GM19035 (cell line): ENCODE measurements at regions not wholly inside any gene's neighbourhood (a gene's known extent, or its start where the extent isn't known, plus 50 kb on each side); places are given as distances from the start of the nearest gene placed in this dataset.

Experiments
- ATAC-seq: cut with Tn5 transposase; IDR thresholded peaks from one replicate; pipeline ENCODE4 v1.9.1; 2021; ENCODE audit not compliant: unreplicated experiment

DNA sequence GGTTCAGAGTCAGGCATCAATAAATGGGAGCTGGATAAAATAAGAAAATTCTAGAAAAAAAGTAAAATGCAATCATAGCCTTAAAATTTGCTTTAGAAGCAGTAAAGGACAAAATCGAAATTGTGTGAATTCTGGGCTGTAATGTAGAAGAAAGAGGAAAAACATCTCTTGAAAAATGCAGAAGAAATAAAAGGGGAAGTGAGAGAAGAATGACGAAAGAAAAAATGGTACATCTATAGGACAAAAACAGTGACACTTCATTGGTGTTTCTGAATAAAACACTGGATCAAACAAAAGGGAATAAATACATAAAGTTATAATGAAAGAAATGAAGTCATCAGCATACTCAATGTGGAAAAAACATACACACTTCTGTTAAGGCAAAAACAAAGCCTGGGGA lies 642.3 kb downstream of the ACTL7B start:
- ATAC-seq: no peak

DNA sequence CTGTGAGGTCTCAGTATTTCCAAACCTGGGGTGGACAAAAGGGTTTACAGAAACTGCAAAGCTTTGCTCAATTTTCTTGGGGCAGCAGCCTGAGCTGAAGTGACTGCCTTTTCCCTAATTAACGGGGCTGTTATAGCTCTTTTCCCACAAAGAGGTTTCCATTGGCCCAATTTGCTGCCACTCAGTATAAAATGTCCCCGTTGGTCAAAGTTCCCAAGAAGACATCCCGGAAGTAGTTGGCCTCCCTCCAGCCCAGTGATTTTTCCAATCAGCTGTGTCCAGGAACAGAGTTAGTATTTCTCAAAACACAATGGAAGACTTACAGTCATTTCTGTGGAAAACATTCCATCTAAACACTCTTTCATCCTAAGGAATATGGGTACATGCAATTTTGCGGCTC lies 643.6 kb downstream of the ACTL7B start:
- no peak for ATAC-seq

DNA sequence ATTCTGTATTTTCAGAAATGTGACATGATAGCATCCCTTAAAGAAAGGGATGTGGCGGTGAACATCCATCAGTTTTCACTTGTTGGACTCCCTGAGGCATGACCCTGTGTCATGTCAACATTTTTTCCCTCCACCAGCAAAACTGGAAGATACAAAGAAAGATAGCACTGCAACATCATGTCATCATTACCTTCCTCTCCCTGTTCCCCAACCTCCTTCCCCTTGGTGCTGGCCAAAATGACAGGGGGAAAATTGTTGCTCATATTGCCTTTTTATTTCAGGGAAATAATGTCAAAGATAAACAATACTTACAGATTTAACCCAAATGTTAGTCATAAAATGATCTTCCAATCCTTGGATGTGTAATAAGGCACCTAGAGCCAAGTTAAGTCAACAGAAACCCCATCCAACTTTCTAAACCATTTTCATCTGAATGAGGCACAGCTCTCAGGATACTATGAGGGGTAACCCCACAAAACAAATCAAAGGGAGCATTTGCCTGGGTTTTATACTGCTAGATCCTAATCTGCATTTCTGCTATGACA lies 644.3 kb downstream of the ACTL7B start:
- ATAC-seq: no peak

DNA sequence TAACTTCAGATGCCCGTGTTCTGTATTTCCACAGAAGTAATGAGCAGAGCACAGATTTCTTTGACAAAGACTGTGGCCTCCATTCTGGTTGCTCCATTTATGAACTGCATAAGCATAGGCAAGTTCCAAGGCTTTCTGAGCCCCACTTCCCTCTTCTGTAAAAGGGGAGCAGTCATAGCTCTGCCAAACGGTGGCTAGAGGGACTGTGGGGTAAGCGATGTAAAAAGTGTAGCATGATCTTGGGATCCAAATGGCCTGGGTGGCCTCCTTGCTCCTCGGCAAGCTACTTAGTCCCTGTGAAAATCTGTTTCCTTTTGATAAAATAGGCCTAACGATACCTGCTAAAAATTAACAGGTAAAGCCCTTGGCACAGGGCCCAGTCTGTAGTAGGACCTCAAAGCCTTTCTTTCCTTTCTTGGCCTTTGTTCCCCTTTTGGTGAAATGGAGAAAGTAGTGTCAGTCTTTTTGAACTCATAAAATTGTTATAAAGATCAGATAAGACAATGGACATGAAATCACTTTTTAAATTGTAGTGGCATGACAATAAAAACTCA lies 646.6 kb downstream of the ACTL7B start:
- ATAC-seq: no peak

DNA sequence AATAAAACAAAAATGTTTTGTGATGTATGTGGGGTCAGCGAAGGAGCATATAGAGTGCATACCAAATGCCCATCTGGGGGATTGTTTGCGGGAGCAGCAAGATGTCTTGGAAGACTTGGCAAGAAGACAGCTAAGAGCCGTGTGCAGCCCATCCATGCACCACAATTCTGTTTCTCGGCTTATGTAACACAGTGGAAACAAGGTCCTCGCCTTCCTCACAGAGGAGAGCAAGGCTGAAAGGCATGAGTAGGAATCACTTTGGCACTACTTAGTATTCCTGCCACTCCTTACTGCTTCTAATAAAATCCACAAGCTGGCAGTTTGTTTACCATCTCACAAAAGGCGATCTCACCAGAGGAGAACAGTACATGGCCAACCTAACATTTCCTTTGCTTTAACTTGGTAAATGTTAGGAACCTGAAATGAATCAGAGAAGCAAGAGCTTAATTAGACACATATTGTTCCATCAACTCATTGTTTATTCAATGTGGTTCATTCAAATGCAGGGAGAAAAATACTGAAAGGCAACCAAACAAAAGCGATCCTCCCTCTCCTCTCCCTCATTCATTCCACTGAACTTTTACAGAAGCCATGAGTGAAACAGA lies 648.1 kb downstream of the ACTL7B start:
- no peak for ATAC-seq

DNA sequence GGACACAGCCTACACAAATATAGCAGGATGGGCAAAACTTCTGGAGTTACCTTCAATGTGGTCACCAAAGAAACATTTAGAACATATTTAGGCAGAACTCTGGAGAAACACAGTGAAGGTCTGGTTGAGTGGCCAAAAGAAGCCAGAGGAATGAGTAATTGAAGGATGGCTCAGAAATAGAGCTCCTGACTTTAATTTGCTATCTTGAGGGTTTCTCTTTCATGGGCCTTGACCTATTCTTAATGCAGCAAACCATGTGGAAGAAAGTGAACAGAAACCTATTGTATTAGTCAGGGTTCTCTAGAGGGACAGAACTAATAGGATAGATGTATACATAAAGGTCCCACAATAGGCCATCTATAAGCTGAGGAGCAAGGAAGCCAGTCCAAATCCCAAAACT lies 650.5 kb downstream of the ACTL7B start:
- no peak for ATAC-seq

DNA sequence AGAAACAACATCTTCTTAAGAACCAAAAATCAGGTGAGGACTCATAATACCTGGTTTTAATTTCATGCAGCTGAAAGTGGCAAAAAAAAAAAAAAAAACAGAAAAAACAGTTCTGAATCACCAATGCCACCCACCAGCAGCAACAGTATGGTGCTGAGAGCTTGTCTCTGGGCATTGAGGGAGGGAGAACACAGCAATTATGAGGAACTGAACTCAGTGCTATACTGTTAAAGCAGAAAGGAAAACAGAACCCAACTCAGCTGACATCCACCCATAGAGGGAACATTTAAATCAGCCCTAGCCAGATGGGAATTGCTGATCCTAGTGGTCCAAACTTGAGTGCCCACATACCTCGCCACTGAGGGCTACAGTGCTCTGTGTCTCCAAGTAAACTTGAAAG lies 657.9 kb downstream of the ACTL7B start:
- no peak for ATAC-seq

DNA sequence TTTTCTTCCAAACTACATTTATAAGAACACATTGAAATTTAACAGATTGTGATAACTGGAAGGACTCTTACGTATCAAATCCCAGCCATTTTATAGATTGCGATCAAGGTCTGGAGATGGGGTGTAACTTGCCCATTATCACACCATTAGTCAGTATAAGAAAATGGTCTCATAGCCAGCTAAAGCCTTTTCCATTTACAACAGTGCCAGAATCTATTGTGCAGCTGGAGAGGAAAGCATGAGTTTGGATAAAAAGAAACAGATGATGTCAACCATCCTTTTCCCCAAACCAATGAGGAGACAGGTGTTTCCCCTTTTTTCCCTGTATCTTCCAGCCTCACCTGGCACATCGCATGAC lies 658.8 kb downstream of the ACTL7B start:
- ATAC-seq: no peak

DNA sequence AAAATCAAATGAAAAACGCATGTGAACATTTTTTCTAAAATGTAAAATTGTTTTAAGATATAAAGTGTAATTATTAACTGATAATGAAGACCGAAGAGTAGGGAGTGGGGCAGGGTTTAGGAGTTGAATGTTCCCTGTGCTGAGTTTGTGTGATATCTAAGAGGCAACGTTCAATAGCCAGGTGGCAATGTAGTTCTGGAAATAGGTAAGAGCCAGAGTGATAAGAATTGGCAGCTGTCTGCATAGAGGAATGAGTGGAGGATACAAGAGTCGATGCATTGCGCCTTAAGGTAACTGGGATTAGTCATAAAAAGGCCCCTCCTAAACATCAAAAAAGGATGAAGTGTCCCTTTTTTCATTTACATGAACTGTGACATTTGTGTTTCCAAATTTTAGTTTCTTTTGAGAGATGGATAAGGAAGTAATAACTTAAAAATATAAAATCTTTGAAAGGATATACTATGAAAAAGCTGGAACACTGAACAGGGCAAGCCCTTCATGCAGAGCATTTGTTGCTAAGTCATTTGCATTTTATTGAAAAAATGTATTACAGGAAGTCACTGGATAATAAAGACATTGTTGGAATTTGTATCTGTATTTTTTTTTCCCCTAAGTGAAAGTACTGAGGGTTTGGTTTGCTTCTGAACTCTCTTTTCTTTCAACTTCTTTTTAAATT lies 659.3 kb downstream of the ACTL7B start:
- no peak for ATAC-seq

DNA sequence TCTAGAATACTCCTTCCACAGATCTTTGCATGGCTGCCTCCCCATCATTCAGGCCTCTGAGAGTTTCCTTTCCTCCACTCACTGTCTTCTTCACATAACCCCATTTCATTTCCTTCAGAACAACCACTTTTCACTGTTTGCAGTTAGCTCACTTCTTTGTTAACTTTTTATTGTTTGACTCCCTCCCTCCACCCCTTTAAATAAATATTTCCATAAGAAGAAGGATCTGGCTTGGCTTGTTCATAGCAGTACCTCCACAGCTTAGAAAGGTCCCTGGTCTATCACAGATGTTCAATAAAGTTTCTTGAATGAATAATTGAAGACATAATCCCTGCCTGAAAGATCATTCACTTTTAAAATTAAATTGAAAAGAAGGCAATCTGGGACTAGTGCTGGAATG lies 661.6 kb downstream of the ACTL7B start:
- ATAC-seq: no peak

DNA sequence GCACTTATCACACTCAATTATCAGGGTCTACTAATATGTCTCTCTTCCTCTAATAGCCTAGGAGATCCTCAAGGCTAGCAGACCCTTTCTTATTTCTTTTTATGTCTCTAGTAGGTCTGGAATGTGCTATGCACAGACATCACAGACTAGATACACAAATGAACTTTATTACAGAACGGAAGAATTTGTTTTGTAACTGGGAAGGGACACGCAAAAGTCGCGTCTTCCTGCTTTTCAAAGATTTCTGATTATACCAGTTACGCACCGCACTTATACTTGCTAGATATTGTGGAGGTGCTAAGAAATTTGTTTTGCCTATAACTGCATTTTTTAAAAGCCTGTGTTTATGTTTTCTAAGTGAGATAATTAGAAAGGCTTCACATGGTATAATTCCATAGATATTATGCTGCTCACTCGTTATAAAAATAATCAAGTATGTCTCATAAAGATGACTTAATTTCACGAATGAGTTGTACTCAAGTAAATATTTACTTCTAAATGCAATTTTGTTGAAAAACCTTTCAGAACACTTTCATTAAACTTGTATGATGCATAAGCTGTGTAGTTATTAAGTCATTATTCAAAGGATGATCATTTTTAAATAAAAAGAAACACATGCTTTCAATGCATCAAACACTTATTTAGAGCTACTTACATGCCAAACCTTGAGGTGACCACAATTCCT lies 662.6 kb downstream of the ACTL7B start:
- no peak for ATAC-seq

DNA sequence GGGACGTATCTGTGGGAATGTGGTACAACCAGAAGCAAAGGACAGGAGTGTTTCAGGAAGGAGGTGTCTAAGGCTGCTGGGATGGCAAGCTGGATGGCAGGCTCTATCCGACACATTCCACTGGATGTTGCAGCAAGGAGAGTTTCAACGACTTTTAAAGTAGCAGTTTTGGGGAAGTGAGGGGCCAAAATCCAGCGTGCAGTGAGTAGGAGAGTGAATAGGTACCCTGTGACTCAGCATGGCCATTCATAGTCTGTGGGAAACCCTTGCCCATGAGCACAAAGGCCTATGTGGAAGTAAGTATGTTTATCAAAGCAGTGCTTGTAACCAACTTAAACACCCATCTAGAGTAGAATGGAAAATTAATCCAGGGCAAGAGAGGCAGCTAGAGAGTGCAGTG lies 664.7 kb downstream of the ACTL7B start:
- no peak for ATAC-seq

DNA sequence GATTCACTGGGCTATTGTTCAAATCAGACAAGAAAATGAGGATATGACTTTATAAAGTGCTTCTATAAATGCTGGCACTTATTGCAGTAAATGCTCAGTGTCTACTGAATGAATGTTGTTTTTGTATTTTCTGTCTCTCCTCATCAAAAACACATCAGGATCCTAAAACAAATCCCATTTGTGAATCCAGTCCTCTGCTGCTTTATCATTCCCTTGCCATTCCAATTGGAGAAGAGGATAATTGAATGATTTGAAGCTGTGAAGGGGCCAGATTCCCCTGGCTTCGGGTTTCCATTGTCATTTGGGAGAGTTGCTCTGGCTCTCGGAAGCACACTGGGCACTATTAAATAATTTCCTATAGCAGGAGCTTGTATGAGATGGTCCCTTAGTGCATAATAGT lies 666.8 kb downstream of the ACTL7B start:
- no peak for ATAC-seq

DNA sequence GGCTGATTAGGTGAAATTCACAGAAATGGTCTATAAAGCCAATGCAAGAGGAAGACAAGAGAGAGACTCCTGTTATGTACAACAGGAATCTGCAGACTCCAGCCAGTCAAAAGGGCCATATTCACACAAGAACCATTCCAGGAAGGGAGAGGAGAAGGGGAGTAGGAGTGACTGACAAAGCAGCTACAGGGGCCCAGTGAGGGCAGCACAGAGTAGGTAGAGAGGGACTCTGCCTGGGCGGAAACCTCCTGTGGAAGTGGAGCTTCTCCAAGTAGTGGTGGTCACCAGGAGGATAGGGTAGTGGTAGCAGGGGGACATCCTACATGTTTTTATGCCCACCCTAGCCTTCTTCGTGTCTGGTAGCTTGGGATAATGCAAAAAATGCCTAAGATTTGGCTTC lies 667.3 kb downstream of the ACTL7B start:
- ATAC-seq: no peak

DNA sequence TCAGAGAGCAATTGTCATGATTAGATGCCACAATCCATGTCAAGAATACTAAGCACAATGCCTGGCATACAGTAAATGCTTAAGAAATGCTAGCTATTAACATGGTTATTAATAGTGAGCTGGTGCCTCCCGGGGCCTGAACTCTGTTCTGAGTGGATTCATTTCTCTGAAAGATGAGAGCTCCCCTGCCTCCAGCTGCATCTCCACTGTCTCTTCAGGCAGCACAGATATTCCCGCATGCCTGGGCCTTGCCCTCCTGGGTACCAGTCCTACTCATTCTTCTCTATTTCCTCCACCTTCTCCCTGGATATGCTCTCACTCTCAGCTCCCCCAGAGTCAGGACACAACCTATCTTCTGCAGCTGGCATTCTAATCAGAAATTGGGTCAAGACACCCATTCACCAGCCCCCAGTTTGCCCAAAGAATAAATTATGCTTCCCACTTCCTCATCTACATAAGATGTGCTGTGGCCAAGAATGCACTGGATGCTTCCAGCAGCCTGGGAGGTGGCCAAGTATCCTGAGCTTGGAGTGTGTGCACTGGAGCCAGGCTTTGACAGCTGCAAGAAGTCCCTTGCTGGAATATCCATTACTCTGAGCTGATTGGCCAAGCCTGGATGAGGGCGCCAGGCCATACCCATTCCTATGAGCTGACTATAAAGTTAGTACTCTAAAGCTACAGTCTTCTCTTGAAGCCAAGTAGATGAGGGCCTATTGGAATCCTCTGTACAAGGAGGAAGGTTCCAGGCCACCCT lies 669.0 kb downstream of the ACTL7B start:
- no peak for ATAC-seq

DNA sequence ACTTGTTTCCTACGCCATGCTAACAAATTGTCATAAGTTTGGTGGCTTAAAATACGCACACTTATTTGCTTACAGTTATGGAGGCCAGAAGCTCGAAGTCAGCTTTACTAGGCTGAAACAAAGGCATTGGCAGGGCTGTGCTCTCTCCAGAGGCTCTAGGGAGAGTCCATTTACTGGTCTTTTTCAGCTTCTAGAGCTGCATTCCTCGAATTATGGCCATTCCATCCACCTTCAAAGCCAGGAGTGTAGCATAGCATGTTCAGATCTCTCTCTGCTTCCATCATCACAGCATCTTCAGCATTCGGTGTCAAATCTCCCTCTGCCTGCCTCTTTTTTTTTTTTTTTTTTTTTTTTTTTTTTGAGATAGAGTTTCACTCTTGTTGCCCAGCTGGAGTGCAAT lies 670.2 kb downstream of the ACTL7B start:
- ATAC-seq: no peak

DNA sequence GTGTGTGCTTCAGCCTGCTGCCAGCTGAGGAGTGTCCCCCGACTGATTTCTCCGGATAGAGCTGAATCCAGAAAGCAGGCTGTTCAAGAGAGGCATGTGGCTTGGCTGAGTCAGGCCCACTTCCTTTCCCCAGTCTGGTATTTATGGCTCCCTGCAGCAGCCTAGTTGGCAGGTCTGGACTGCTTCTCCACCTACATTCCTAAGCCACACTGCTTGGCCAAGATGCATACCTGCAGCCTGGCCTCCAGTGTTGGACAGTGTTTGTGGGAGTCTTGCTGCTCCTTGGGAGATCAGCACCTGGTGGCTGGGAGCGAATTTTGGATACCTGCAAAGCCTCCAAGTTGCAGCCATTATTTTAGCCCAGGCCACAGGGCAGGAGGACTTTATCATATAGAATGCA lies 670.8 kb downstream of the ACTL7B start:
- no peak for ATAC-seq

DNA sequence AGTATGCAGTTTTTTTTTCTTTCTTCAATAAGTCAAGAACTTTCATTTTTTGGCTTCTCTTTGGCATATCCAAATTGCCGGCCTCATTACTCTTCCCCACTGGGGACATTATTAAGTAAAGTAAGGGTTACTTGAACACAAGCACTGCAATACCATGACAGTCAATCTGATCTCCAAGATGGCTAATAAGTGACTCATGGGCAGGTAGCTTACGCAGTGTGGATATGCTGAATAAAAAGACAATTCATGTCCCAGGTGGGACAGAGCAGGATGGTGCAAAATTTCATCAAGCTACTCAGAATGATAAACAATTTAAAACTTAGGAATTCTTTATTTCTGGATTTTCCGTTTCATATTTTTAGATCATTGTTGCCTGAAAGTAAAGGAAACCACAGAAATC lies 671.8 kb downstream of the ACTL7B start:
- ATAC-seq: no peak

DNA sequence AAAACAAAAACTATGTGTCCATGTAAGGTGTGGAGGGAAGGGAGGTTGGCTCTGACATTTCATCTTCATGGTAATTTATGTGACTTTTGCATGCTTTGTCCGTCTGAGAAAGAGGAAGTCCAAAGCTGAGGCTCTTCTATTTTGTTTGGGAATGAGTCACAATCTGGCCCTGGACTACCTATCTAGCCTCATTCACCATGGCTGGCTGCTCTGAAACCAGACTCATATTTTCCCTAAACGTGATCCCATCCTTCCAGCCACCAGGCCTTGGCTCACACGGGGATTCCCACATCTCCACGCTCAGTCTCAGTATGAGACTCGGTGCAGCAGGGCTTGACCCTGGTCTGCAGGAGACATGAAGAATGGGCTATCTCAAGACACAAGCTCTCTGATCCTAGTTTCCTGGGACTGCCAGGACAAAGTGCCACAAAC lies 672.8 kb downstream of the ACTL7B start:
- ATAC-seq: no peak

DNA sequence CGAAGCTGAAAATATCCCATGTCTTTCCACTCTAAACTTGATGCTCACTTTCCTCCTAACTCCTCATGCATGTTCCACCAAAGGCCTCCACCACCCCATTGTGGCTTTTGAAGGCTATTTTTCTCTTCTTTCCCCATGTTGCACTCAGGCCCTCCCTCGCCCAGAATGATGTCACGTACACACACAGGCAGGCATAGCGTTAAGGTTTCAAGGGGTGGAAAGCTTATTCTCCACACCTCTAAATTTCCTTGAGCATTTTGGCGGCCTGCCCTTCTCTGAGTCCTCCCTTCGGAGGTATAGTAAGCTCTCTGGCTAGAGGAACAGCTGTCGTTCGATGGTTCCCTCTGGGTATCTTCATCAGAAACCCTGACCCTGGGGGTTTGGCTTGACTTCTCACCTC lies 673.5 kb downstream of the ACTL7B start:
- ATAC-seq: no peak

DNA sequence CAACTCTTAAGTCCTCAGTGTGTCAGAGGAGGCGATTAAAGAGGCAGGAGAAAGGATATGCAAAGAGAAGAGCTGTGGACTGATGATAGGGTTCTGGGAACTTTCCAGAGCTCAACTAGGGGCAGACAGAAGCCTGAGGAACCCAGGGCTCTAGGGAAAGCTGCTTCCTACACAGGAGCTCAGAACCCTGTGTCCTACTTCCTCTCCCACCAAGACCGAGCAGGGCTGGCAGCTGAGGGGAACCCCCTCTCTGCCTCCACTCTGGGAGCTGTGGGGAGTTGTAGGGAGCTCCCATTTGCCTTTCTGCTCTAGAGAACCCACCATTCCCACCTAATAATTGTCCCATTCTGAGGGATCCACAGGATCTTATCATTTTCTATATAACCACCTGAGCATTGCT lies 674.3 kb downstream of the ACTL7B start:
- no peak for ATAC-seq
